ENCODE measurements at regions not wholly inside any gene's neighbourhood (a gene's known extent, or its start where the extent isn't known, plus 50 kb on each side); places are given as distances from the start of the nearest gene placed in this dataset.
"Not testable (repeated sequence)": the region's sequence is repeated elsewhere in the genome, so short reads cannot be mapped to it uniquely, and the experiment has no call there.

DNA sequence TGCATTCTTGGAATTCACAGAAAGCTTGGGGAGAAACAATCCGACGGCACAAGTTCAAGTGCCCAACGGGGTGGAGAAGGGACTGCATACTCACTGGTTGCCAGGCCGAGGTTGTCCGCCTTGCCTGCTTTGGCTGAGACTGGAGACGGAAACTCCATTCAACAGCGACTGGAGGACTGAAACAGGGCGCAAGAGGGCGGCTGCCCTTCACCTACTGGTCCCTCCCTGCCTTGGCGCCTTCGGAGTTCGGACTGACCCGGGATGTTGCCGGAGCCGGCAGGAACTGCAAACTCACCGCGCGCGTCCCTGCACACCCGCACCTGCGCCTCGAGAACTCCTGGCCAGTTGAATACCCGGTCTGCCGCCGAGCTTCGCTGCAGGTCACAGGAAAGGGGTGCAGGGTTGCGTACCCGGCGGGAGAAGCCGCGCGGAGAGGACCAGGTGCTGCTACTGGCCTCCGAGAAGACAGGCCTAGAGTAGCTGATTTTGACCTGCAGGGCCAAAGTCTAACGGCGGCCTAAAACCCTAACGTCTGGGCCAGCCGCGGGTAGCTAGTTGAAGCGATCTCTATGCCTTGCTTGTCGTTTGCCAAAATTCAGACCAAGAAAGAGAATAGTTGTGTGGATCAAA lies 132.9 kb downstream of the FAM72B start:
- DNase-seq (ENCODE audit: low read depth), result not testable (repeated sequence)

- not testable (repeated sequence) for DNase-seq (ENCODE audit: low read depth)
Observed at GRCh38 chr1:121052081-121052660, 132.0 kb downstream of the FAM72B start.

DNA sequence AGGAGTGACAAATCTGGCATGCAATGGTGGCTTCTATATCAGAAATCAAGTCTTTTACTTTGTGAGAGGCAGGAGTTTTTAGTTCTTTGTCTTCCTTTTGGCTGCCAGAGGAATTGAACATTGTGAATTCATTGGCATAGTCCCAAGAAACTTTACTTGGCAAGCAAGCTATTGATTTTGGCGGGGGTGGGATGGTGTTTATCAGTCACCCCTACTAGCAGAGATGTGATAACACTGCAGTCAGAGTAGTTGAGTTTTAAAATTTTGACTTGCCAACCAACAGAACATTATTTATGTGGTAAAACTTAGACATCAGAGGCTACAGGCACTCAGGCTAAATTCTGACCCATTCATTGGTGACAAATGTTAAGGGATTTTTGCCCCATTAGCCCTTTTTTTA lies 129.2 kb downstream of the FAM72B start:
- not testable (repeated sequence) for DNase-seq (ENCODE audit: low read depth)

DNA sequence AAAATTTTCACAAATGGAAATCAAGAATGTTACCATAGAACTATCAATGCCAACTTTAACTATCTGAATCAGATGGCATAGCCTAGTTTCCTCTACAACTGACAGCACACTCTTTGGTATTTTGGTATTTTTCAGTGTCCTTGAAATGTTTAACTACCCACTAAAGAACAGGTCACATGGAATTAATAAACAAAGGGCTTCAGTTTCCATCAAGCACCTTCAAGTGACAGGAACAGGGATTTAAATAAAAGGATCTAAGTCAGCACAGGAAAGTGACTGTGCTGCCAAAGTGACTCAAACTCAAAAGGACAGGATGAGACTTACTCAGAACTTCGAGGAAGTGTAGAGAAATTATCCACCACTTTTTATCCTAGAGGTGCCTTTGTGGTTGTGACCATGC lies 117.2 kb downstream of the FAM72B start:
- DNase-seq (ENCODE audit: low read depth), result not testable (repeated sequence)

- DNase-seq (ENCODE audit: low read depth), result not testable (repeated sequence)
Observed at GRCh38 chr1:121068738-121069499, 115.2 kb downstream of the FAM72B start.

GRCh38 chr1:121073852-121074251 lies 110.3 kb downstream of the FAM72B start:
- DNase-seq (ENCODE audit: low read depth), result not testable (repeated sequence)

DNA sequence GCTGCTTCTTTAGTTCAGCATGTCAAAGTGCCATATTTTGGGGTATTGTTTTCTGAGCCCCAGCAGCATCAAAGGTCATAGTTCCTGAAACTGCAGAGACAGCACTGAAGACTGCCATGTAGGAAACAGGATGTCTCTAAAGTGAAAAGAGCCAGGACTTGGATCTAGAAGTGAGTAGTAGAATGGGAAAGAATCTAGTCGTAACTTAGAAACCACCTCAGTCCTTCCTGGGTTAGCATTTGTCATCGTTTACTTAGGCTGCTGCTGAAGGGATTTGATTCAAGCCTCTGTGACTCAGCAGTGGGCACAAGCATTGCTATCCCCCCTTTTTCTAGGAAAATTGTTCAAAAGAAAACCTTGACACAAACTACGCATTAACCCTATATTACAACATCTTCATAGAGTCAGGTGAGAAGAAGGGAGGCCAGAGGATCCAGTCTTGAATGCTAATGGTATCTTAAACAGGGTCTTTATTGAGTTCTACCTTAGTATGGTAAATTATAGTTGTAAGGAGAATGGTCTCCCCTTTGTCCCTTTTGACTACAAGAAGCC lies 108.8 kb downstream of the FAM72B start:
- DNase-seq (ENCODE audit: low read depth), result not testable (repeated sequence)

DNA sequence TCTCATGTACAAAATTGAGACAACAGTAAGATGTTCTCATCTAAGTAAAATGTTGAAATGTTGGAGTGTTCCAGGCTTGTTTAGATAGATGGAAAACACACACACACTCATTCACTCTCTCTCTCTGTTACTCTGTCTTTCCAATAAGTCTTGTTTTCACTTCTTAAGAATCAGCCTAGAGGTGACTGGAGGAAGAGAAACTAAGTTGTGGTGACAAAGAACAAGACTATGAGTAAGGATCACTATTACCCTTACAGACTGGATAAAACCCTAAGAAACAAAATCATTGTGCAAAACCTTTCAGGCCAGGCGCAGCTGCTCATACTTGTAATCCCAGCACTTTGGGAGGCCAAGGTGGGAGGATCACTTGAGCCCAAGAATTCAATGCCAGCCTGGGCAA lies 107.5 kb downstream of the FAM72B start:
- DNase-seq (ENCODE audit: low read depth), result not testable (repeated sequence)

- DNase-seq (ENCODE audit: low read depth), result not testable (repeated sequence)
Observed at GRCh38 chr1:121079655-121080054, 104.5 kb downstream of the FAM72B start.

DNA sequence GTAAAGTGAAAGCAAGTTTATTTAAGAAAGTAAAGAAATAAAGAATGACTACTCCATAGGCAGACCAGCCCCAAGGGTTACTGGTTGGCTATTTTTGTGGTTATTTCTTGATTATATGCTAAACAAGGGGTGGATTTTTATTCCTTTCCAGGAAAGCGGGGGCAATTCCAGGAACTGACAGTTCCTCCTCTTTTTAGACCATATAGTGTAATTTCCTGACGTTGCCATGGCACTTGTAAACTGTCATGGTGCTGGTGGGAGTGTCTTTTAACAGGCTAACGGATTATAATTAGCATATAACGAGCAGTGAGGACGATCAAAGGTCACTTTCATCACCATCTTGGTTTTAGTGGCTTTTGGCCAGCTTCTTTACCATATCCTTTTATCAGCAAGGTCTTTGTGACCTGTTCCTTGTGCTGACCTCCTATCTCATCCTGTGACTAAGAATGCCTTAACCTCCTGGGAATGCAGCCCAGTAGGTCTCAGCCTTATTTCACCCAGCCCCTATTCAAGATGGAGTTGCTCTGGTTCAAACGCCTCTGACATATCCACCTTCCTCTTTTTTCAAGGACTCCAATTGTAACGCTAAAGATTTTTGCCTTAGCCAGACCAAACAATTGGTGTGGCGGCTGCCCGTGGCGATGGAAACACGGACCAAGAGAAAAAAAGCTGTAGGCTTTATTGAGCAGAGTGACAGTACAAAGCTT lies 103.8 kb downstream of the FAM72B start:
- not testable (repeated sequence) for DNase-seq (ENCODE audit: low read depth)

DNA sequence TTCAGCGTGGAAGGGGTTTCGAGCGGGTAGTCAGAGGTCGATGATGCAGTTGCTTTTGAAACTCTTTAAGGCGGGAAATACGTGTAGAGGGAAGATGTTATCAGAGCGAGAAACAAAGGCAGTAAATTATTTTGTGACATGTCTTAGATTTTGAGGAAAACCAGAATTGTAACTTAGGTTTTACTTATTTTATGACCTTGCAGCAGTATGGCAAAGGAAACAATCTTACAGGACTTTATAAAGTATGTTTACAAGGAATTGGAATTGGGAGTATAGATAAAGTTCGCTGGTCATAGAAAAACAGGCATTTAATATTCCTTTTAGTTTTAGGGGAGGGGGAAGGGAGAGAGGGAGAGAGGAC lies 103.3 kb downstream of the FAM72B start:
- not testable (repeated sequence) for DNase-seq (ENCODE audit: low read depth)

- not testable (repeated sequence) for DNase-seq (ENCODE audit: low read depth)
Observed at GRCh38 chr1:121081625-121082199, 102.4 kb downstream of the FAM72B start.

DNA sequence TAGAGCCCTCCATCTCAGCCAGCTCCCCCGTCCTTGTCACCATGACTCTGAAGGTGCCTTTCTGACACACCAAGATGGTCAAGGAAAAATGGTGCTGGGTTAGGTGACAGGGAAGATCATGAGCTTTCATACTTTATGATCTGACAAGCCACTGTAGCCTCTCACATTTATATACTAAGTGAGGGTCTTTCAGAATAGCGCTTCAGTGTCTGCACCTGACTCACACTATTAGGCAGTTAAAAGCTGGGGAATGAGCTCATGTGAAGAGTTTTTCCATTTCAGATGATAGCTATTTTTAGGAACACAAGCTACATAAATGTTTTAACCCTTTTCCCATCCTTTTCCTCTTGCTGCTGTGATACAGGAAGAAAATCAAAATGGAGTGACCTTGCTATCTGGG lies 101.1 kb downstream of the FAM72B start:
- DNase-seq (ENCODE audit: low read depth), result not testable (repeated sequence)

DNA sequence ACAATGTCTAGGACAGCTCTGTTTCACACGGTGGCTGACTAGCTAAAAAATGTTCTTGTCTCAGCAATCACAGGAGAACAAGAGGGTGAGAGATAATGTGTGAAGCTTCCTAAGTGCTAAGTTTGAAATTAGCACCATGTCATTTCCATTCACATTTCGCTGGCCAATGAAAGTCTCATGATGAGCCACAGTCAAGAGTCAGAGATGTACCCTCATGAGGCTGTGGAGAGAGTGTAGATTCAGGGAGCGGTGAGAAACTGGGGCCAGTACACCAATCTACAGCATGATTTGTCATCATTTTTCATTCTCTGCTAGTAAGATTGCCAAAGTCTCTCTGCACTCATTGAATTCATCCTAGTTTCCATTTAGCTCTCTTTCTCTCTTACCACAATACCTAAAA lies 97.9 kb downstream of the FAM72B start:
- DNase-seq (ENCODE audit: low read depth), result not testable (repeated sequence)

GRCh38 chr1:121087221-121087620 lies 96.9 kb downstream of the FAM72B start:
- DNase-seq (ENCODE audit: low read depth), result not testable (repeated sequence)

DNA sequence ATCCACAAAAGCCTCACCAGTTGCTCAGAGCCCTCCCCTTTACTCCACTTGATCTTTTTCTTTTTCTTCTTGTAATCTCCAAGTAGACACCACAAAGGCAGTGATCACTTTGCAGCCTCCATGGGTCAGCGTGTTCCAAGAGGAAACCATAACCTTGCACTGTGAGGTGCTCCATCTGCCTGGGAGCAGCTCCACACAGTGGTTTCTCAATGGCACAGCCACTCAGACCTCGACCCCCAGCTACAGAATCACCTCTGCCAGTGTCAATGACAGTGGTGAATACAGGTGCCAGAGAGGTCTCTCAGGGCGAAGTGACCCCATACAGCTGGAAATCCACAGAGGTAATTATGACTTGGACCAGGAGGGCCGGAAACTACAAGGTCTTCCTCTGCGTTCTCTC lies 95.6 kb downstream of the FAM72B start:
- not testable (repeated sequence) for DNase-seq (ENCODE audit: low read depth)

- not testable (repeated sequence) for DNase-seq (ENCODE audit: low read depth)
Observed at GRCh38 chr1:121092329-121092968, 91.7 kb downstream of the FAM72B start.

DNA sequence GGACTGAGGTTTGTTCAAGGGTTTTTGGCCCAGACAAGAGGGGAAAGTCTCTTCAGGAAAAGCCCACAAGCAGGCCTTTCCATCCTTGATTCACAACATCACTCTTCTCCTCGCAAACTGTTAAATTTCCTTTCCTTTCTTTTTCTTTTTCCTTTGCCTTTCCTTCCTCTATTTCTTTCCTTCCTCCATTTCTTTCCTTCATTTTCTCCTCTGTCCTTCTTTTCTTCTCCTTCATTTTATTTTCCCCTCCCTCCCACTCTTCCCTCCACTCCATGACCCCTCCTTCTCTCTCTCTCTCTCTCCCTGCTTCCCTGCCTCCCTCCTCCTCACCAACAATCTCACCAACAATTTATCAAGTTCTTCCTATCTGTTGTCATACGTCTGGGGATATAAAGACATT lies 89.1 kb downstream of the FAM72B start:
- not testable (repeated sequence) for DNase-seq (ENCODE audit: low read depth)

DNA sequence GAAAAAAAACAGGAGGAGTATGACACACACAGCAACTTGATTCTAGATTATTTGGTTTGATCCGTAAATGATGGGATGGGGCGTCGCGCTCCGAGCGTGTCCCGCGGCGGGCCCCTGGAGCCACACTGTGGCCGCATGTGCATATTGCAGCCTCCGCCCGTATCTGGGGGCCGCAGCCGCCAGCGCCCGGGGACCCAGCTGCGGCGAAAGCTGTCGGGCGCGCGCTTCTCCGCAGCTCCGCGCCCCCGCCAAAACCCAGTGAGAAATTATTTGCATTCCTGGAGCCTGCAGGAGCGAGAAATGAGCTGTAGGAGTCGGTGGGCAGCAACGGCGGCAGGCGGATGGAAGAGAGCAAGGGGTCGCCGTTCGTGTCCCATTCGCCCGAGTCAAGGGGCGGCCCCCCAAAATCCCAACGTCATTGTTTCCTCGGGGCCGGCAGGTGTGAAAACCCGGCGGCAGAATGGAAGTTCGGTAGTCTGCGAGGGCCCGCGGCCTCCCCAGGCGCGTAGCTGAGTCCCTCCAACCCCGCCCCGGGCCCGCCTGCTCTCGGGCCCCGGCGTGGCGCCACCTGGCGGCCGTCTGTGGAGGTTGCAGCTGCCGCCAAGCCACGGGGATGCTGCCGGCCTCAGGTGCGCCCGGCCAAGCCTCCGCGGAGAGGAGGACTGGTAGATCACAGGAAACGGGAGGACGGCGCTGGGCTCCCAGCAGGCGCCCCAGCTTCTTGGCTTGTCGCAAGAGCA lies 86.8 kb downstream of the FAM72B start:
- peak; percentile 70 for DNase-seq (ENCODE audit: low read depth)

- not testable (repeated sequence) for DNase-seq (ENCODE audit: low read depth)
Observed at GRCh38 chr1:121097867-121098215, 86.3 kb downstream of the FAM72B start.

DNA sequence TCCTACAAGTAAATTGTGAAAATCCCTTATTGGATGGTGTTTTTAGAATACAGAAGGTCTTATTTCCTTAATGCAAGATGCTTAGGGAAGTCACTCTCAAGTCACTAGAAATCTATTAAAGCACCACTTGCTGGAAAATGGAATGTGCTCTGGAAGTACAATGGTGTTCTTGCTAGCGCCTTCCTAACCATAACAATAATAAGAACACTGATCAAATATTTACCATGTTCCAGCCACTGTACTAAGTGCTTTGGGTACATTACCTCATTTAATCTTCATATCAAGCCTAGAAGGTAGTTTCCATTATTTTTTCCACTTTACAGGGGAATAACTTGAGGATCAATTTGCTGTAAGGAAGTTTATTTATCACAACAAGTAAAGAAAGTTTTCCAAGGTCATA lies 75.1 kb downstream of the FAM72B start:
- not testable (repeated sequence) for DNase-seq (ENCODE audit: low read depth)

Data from stimulated activated CD8-positive, alpha-beta memory T cell treated with anti-CD3 and anti-CD28 coated beads, Interleukin-12 subunit alpha, Interleukin-12 subunit beta, amount 100 ng/mL, for 4 hours (primary cell).